Brain microvascular endothelial cell (primary cell): ENCODE measurements at regions not wholly inside any gene's neighbourhood (a gene's known extent, or its start where the extent isn't known, plus 50 kb on each side); places are given as distances from the start of the nearest gene placed in this dataset.

Experiments
- DNase-seq: peaks from one replicate; pipeline ENCODE4 v3.0.0-alpha.2; 2020
- H3K27ac ChIP-seq: fragments of 250-450 bp; sonication (Bioruptor Pico); 2 replicates; pipeline ENCODE4 v1.5.1; 2020; ENCODE audit warnings: mild to moderate bottlenecking, moderate library complexity
- H3K27me3 ChIP-seq: fragments of 250-450 bp; sonication (Bioruptor Pico); replicated peaks from 2 replicates; pipeline ENCODE4 v1.5.1; 2020; ENCODE audit warnings: mild to moderate bottlenecking
- H3K36me3 ChIP-seq: fragments of 250-450 bp; sonication (Bioruptor Pico); replicated peaks from 2 replicates; pipeline ENCODE4 v1.5.1; 2020; ENCODE audit warnings: mild to moderate bottlenecking
- H3K4me3 ChIP-seq: 2 replicates; pipeline ENCODE4 v1.5.1; 2011; ENCODE audit warnings: low read depth, mild to moderate bottlenecking, control low read depth, low read length, moderate library complexity
- in situ Hi-C: cut with HindIII; loops from 2 replicates; pipeline ENCODE4 v1.10.0; 2017; ENCODE audit warnings: low sequenced_read_pairs, low pct_ligation_motif_present
- TF ChIP-seq, protein P1 (sequence below): IDR thresholded peaks from 2 replicates; pipeline ENCODE4 v1.5.1; 2011; ENCODE audit warnings: low read depth, mild to moderate bottlenecking, moderate library complexity, low read length, control low read depth, inconsistent platforms; ENCODE audit errors: missing control alignments

- TF ChIP-seq, protein P1, sequence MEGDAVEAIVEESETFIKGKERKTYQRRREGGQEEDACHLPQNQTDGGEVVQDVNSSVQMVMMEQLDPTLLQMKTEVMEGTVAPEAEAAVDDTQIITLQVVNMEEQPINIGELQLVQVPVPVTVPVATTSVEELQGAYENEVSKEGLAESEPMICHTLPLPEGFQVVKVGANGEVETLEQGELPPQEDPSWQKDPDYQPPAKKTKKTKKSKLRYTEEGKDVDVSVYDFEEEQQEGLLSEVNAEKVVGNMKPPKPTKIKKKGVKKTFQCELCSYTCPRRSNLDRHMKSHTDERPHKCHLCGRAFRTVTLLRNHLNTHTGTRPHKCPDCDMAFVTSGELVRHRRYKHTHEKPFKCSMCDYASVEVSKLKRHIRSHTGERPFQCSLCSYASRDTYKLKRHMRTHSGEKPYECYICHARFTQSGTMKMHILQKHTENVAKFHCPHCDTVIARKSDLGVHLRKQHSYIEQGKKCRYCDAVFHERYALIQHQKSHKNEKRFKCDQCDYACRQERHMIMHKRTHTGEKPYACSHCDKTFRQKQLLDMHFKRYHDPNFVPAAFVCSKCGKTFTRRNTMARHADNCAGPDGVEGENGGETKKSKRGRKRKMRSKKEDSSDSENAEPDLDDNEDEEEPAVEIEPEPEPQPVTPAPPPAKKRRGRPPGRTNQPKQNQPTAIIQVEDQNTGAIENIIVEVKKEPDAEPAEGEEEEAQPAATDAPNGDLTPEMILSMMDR: no peak
- in situ Hi-C loops: no loop called here
- Histone ChIP-seq H3K36me3 (no peaks in the 10 kb centered on the region), H3K4me3 (no peak overlapping the region), H3K27me3 (no peaks in the 10 kb centered on the region), H3K27ac (no peak overlapping the region)
- DNase-seq: no peak
These were observed 315.2 kb downstream of the RPS6KC1 start for GRCh38 chr1:213366141-213366831.

DNA sequence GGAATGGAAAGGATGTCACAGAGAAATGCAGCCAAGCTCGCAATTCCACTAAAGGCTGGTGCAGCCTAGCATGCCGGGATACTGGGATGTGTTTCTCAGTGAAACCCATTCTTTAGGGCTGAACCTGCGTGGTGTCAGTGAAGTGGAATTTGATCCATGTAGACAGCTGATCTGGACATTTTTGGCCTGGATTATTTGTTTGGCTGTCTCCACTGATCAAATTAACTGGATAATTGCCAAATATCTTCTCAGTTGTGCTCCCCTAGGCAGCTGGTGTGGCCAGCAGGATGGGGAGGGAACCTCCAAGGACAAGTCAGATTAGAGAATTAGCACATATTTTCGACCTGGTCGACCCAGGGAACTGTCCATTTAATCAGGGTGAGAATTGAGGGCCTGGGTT lies 318.4 kb downstream of the RPS6KC1 start:
- Histone ChIP-seq H3K27me3 (no peaks in the 10 kb centered on the region), H3K27ac (no peak overlapping the region), H3K4me3 (no peak overlapping the region), H3K36me3 (no peaks in the 10 kb centered on the region)
- in situ Hi-C loops: no loop called here
- no peak for DNase-seq
- TF ChIP-seq, protein P1: no peak

DNA sequence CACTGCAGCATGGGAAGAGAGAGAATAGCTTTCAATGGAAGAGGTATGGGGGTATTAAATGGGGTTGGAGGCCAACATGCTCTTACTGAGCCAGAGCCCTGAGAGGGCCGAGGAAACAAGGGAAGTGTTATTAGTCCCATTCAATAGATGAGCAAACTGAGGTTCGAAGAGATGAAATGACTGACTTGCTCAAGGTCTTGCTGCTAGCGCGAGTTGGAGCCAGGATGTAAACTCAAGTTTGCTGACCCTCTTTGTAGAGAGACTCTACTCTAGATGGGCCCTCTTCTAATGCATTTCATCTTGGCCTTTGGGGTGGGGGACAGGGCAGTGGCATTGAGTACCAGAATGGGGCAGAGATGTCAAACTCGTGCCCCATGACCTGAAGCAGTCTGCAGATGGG lies 319.5 kb downstream of the RPS6KC1 start:
- Histone ChIP-seq H3K36me3 (no peaks in the 10 kb centered on the region), H3K27me3 (no peaks in the 10 kb centered on the region), H3K4me3 (no peak overlapping the region), H3K27ac (no peak overlapping the region)
- TF ChIP-seq, protein P1: no peak
- in situ Hi-C loops: no loop called here
- DNase-seq: no peak

- Histone ChIP-seq H3K4me3 (no peak overlapping the region), H3K36me3 (no peaks in the 10 kb centered on the region), H3K27ac (no peak overlapping the region), H3K27me3 (no peaks in the 10 kb centered on the region)
- no peak for DNase-seq
- TF ChIP-seq, protein P1: no peak
- in situ Hi-C loops: no loop called here
These were observed 320.4 kb downstream of the RPS6KC1 start for GRCh38 chr1:213371525-213371846.

DNA sequence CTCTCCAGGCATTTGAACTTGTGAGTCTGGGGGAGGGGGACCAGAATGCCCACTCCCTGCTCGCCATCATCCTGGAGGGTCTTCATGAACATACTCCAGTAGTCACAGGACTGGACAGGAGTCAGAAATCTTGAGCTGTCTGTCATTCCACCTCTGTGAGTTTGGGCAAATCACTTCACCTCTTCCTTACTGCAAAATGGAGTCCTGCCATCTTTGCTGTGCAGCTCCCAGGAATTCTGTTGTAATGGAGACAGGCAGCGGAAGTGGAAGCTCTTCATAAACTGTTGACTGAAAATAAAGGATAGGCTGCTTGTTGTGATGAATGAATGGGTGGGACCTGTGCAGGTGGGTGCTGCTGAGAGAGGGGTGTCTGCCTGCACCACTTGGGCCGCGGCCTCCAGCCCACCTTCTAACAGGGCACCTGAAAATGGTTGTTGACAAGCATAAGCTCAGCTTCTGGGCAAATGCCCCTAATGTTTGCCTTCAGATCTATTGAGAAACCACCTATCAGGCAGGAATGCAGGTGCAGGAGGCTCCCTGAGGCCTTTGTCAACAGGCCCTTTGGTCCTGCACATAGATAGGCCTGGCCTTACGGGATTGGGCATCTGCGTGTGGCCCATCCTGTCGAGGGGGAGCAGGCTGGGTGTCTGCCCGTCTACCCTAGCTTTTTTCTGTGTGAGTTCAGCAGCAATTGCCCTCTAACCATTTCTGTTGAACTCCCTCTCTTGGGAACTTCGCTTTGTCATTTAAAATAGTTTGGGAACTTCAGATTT lies 321.0 kb downstream of the RPS6KC1 start:
- no peak overlapping the region for H3K27ac ChIP-seq
- no peak overlapping the region for H3K4me3 ChIP-seq
- in situ Hi-C loops: no loop called here
- TF ChIP-seq, protein P1: no peak
- H3K36me3 ChIP-seq: no peaks in the 10 kb centered on the region
- H3K27me3 ChIP-seq: no peaks in the 10 kb centered on the region
- DNase-seq: no peak
